ENCODE measurements at regions not wholly inside any gene's neighbourhood (a gene's known extent, or its start where the extent isn't known, plus 50 kb on each side); places are given as distances from the start of the nearest gene placed in this dataset.

DNA sequence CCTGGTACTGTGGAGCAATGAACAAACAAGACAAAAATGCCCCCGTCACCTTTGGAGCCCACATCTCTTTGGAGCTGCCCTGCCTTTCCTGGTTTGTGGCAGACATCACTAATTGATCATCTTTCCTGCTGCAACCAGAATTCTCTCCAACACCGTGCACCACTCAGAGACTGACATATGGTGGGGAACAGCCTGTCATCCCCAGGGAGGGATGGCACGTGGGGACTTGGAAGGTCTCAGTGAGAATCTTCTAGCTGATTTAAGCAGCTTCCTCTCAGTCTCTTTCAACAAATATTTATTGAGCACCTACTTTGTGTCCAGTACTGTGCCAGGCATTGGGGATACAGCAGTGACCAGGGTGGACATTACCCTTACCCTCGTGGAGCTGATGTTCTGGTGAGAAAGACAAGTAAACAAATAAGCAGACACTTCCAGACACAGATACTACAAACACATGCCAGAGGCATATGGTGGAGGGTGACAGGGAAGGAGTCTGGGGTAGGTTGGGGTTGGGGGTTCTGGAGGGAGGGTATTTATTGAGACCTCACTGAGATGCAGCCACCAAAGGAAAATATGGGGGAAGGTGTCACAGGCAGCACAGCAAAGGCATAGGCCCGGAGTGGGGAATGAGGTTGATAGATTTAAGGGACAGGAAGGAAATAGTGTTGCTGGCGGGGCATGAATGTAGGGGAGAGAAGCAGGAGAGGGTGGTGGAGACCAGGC lies 82.3 kb downstream of the CEBPB start:
- H3K4me3 ChIP-seq (ENCODE audit: low read length): no peak overlapping the region
- no peaks in the 10 kb centered on the region for H3K27me3 ChIP-seq (ENCODE audit: insufficient read depth, low read length)
- no peaks in the 10 kb centered on the region for H3K4me1 ChIP-seq (ENCODE audit: insufficient read depth, low read length)
- no peak overlapping the region for H2AFZ ChIP-seq (ENCODE audit: low read depth, low read length)
- no peaks in the 10 kb centered on the region for H3K9me3 ChIP-seq (ENCODE audit: low read length)
- no peaks in the 10 kb centered on the region for H3K36me3 ChIP-seq (ENCODE audit: insufficient read depth, low read length)

DNA sequence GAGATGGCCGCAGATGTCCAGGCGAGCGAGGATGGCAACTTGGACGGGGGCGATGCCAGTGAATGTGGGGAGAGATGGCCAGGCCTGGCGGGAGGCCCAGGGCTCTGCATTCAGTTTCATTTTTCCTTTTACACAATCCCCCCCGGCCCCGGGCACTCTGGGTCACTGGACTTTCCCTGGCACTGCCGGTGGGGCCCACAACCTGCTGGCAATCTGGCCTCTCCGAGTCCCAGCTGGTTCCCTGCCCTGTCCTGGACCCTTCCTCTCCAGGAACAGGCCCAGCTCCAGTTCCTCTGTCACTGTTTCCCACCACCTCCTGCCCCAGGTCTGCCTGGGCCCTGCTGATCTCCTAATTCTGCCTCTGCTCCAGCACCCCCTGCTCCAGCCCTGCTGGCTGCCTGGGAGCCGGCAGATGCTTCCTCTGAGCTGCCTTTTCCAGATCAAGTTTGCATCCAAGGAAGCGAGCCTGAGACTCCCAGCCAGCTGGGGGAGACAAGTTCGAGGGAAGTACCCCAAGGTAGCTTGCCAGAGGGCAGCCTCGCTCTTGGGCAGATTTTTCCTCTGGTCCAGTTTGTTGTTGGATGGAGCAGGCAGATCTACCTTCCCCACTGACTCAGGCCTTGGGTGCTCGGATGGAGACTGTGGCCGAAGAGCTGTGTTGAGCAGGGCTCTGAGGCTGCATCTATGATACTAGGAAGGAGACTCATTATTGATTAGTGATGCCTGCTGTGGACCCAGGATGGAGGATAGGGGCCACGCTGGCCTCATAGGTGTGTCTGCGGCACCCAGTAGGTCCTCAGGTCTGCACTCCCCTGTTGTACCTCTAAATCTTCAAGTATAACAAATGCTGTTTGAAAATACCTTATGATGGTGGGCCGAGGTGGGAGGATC lies 83.2 kb downstream of the CEBPB start:
- Histone ChIP-seq H3K27me3 (ENCODE audit: insufficient read depth, low read length) (no peaks in the 10 kb centered on the region), H2AFZ (ENCODE audit: low read depth, low read length) (no peak overlapping the region), H3K9me3 (ENCODE audit: low read length) (no peaks in the 10 kb centered on the region), H3K4me3 (ENCODE audit: low read length) (no peak overlapping the region), H3K4me1 (ENCODE audit: insufficient read depth, low read length) (no peaks in the 10 kb centered on the region), H3K36me3 (ENCODE audit: insufficient read depth, low read length) (no peaks in the 10 kb centered on the region)

DNA sequence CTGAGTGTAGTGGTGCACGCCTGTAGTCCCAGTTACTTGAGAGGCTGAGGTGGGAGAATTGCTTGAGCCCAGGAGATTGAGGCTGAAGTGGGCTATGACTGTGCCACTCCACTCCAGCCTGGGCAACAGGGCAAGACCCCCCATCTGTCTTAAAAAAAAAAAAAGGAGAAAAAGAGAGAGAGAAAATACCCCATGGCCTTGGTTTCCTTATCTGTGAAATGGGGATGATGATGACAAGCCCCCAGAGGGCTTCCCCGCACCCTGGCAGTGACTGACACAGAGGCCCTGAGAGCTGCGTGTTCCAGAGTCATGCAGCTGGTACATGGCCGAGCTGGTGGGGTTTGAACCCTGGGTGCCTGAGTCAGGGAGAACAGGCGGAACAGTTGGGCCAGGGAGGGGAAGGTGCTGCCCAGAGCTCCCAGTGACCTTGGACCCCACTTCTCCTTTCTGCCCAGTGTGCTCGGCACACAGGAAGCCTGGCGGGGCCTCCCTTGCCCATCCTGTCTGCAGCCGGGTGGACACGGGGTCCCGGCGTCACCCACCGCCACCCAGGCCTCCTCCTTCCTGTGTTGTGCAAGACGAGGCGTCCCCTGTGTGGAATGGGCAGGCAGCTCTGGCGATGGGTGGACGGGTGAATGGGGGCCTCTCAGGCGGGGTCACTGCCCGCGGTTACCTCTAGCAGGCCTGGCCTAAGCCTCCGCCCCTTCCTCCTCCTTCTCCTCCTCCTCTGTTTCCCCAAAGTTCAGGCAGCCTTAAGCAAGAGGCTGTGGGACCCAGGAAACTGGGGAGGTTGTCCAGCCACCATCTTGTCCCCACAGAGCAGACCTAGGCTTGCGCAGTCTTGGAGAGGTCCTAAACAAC lies 84.2 kb downstream of the CEBPB start:
- Histone ChIP-seq H3K9me3 (ENCODE audit: low read length) (no peaks in the 10 kb centered on the region), H3K4me3 (ENCODE audit: low read length) (no peak overlapping the region), H3K36me3 (ENCODE audit: insufficient read depth, low read length) (no peaks in the 10 kb centered on the region), H3K4me1 (ENCODE audit: insufficient read depth, low read length) (no peaks in the 10 kb centered on the region), H3K27me3 (ENCODE audit: insufficient read depth, low read length) (no peaks in the 10 kb centered on the region), H2AFZ (ENCODE audit: low read depth, low read length) (no peak overlapping the region)

DNA sequence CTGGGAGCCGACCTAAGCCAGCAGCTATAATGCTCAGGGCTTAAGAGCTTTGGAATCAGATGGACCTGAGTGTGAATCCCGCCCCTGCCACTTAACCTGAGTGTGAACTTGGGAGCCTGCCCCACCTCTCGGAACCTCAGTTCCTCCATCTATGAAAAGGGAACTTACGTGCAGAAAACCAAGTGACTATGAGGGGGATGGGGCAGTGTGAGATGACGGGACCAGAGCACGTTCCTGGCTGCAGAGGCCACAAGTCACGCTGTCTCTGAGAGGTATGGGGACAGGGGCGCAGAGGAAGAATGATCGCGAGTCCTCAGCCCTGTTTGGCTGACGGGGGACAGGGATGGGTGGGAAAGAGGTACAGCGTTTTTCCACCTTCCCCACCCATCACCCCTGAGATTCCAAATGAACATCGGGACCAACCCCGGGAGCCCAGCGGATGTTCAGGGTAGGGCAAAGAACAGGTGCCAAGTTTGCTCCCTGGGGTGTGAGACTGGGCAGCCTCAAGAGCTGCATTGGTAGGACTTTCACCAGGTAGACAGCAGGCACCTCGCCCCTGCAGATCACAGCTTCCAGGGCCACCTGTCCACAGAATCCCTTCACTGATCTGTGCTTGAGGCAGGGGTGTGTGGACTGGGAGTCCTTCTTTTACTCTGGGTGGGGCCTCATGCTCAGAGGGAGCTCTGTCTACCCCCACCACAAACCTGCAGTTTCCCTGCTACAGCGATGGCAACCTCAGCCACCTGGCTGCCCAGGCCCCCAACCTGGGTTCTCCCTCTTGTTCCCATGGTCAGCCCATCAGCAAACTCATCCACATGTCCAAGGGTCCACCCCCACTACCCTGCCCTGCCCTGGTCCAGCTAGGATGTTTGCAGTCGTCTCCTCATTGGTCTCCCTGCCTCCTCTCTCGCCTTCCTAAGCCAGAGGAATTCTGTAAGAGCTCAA lies 85.8 kb downstream of the CEBPB start:
- Histone ChIP-seq H3K4me1 (ENCODE audit: insufficient read depth, low read length) (no peaks in the 10 kb centered on the region), H3K27me3 (ENCODE audit: insufficient read depth, low read length) (no peaks in the 10 kb centered on the region), H3K4me3 (ENCODE audit: low read length) (no peak overlapping the region), H3K36me3 (ENCODE audit: insufficient read depth, low read length) (no peaks in the 10 kb centered on the region), H3K9me3 (ENCODE audit: low read length) (no peaks in the 10 kb centered on the region), H2AFZ (ENCODE audit: low read depth, low read length) (no peak overlapping the region)

DNA sequence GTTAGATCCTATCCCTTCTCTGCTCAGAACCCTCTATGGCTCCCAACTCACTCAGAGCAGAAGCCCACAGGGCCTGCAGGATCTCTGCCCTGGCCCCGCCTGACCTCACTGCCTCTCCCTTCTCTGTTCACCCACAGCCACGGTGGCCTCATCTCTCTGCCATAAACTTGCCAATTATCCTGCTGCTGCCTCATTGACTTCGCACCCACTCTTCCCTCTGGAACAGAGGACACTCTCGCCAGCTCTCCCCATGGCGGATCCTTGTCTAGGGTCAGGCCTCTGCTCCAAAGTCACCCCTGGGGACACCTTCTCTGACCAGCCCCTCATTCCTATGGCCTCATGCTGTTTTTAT lies 86.4 kb downstream of the CEBPB start:
- Histone ChIP-seq H3K36me3 (ENCODE audit: insufficient read depth, low read length) (no peaks in the 10 kb centered on the region), H3K27me3 (ENCODE audit: insufficient read depth, low read length) (no peaks in the 10 kb centered on the region), H3K4me3 (ENCODE audit: low read length) (no peak overlapping the region), H3K4me1 (ENCODE audit: insufficient read depth, low read length) (no peaks in the 10 kb centered on the region), H2AFZ (ENCODE audit: low read depth, low read length) (no peak overlapping the region), H3K9me3 (ENCODE audit: low read length) (no peaks in the 10 kb centered on the region)

DNA sequence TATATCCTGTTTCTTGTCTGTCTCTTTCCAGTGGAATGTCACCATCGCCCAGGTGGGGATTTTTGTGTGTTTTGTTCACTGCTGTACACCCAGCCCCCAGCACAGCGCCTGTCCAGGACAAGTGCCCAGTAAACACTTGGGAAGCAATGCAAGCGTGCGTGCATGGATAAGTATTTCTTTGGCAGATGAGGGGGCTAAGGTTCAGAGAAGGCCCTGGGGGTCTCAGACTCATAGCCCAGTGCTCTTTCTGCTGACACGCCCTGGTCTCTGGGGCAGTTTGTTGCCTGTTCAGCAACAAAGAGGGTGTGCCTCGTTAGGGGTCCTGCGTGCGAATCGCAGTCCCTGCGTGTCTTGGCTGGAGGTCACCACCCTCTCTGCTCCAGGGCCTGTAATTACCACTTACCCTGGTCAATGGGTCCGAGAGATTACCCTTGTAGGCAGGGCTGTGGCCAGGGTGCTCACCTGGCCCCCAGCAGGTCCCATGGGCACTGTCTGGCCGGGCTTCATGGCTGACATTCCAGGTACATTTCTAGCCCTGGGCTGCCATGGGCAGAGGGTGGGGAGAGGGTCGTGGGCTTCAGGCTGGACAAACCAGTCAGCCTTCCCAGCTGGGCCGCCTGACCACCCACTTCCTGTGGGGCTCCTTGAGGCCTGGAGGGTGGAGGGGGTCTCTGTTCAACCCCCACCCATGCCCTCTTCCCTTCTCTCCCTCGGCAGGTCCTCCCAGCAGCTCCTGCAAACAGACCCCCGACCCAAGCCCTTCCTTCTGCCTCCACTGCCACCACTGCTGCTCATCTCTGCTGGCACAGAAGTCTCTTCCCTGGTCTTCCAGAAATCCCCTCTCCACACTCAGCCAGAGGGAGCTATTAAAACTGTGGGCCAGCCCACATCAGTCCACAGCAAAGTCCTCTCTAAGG lies 87.1 kb downstream of the CEBPB start:
- no peaks in the 10 kb centered on the region for H3K27me3 ChIP-seq (ENCODE audit: insufficient read depth, low read length)
- no peaks in the 10 kb centered on the region for H3K9me3 ChIP-seq (ENCODE audit: low read length)
- H2AFZ ChIP-seq (ENCODE audit: low read depth, low read length): no peak overlapping the region
- no peaks in the 10 kb centered on the region for H3K4me1 ChIP-seq (ENCODE audit: insufficient read depth, low read length)
- H3K4me3 ChIP-seq (ENCODE audit: low read length): no peak overlapping the region
- H3K36me3 ChIP-seq (ENCODE audit: insufficient read depth, low read length): no peaks in the 10 kb centered on the region

DNA sequence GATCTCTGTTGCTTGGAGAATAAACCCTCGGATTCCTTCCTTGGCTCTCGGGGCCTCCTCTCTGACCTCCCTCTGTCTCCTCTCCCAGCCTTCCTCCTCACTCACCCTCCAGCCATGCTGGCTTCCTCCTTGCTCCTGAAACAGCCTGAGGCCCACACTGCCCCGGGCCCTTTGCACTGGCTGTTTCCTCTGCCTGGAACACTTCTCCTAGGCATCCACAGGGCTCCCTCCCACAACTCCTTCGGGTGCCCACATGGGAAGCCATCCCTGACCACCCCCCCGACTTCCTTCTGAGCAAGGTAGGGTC lies 87.7 kb downstream of the CEBPB start:
- no peaks in the 10 kb centered on the region for H3K4me1 ChIP-seq (ENCODE audit: insufficient read depth, low read length)
- no peaks in the 10 kb centered on the region for H3K9me3 ChIP-seq (ENCODE audit: low read length)
- H2AFZ ChIP-seq (ENCODE audit: low read depth, low read length): no peak overlapping the region
- no peaks in the 10 kb centered on the region for H3K27me3 ChIP-seq (ENCODE audit: insufficient read depth, low read length)
- no peak overlapping the region for H3K4me3 ChIP-seq (ENCODE audit: low read length)
- H3K36me3 ChIP-seq (ENCODE audit: insufficient read depth, low read length): no peaks in the 10 kb centered on the region

DNA sequence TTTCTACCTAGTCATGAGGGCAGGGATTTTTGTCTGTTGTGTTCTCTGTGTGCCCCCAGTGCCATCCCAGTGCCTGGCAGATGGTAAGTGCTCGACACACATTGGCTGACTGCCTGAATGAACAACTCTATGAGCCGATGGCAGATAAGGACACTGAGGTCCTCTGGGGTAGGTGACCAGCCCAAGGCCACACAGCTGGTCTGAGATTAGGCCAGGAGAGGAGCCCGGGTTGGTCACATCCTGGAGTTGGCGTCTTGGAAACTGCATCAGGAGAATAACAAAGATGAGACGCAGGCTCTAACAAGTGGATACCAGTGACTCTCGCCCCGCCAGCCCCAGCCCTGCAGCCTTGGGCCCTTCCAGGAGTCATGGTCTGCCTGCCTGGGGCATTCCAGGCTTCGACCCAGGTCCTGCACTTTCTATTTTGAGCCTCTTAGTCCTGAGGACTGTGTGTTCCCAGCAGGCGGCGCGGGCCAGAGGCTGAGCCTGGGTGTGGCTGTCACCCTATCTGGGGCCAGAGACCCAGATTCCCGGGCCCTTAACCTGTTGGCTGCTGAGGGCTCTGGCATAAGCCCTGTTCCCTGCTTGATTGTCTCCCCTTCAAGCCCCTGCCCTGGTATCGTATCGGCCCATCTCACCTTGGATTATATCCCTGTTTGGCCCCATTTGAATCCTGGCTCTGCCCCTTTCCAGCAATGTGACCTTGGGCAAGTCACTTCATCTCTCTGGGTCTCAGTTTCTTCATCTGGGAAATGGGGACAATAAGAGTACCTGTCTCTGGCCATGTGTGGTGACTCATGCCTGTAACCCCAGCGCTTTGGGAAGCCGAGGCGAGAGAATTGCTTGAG lies 88.3 kb downstream of the CEBPB start:
- no peaks in the 10 kb centered on the region for H3K9me3 ChIP-seq (ENCODE audit: low read length)
- H3K4me3 ChIP-seq (ENCODE audit: low read length): no peak overlapping the region
- H3K4me1 ChIP-seq (ENCODE audit: insufficient read depth, low read length): no peaks in the 10 kb centered on the region
- no peaks in the 10 kb centered on the region for H3K27me3 ChIP-seq (ENCODE audit: insufficient read depth, low read length)
- no peaks in the 10 kb centered on the region for H3K36me3 ChIP-seq (ENCODE audit: insufficient read depth, low read length)
- no peak overlapping the region for H2AFZ ChIP-seq (ENCODE audit: low read depth, low read length)

DNA sequence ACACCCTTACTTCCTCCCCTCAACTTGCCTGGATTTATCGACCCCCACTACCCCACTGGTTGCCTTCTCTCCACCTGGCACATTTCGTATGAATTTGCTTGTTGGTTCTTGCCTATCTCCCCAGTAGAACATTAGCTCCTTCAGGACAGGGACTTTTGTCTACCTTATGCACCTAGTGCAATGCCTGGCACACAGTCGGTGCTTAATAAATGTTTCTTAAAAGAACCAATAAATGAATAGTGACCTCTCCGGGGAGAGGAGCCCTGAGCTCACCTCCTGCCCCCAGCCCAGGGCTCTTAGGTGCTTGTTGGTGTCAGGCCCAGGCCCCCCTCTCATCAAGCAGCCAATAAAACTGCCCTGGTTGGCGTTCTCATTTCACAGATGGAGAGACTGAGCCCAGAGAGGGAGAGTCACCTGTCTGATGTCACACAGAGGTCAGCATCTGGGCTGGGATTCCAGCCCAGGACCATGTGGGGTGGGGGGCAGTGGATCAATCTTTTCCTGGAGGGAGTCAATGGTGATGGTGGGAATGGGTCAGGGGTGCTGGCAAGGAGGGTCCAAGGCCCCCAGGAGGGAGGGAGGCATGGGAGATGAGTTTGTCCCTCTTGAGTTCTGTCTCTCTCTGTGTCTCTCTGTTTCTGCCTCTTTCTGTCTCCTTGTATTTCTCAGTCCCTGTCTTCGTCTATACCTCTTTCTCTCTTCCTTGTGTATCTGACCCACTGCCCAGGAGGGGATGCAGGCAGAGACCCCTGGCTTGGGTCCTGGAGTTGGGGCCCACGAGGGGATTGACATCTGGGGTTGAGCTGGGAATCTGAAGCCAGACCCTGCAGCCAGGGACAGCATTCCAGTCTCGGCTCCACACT lies 89.6 kb downstream of the CEBPB start:
- Histone ChIP-seq H3K27me3 (ENCODE audit: insufficient read depth, low read length) (no peaks in the 10 kb centered on the region), H2AFZ (ENCODE audit: low read depth, low read length) (no peak overlapping the region), H3K36me3 (ENCODE audit: insufficient read depth, low read length) (no peaks in the 10 kb centered on the region), H3K4me3 (ENCODE audit: low read length) (no peak overlapping the region), H3K4me1 (ENCODE audit: insufficient read depth, low read length) (no peaks in the 10 kb centered on the region), H3K9me3 (ENCODE audit: low read length) (no peaks in the 10 kb centered on the region)

DNA sequence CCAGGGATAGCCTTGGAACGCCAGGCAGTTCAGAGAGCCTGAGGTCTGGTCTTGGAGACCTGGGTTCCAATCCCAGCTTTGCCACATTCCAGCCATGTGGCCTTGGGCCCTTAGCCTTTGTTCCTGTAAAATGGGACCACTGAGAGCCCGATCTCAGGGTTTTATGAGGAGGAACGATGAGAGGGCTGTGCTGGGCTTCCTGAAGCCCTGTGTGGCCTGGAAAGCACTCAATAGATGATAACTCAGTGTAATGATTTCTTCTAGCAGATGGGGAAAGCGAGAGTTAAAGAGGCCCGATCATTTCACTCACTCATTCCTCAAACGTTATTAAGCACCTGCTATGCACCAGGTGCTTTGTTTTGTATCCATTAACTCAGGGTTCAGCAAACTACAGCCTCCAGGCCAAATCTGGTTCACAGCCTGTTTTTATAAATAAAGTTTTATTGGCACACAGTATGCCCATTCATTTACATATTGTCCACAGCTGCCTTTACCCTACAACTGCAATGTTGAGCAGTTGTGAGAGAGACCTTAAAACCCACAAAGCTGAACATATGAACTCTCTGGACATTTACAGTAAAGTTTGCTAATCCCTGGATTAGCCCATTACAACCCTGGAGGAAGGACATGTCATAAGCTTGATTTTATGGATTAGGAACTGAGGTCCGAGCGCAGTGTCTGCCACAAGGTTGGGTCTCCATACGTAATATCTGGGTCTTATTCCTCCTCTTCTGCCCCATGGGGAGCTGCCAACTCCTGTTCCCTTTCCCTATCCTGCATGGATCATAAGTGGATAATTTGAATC lies 90.4 kb downstream of the CEBPB start:
- H3K27me3 ChIP-seq (ENCODE audit: insufficient read depth, low read length): no peaks in the 10 kb centered on the region
- H3K9me3 ChIP-seq (ENCODE audit: low read length): no peaks in the 10 kb centered on the region
- H3K36me3 ChIP-seq (ENCODE audit: insufficient read depth, low read length): no peaks in the 10 kb centered on the region
- H3K4me3 ChIP-seq (ENCODE audit: low read length): no peak overlapping the region
- H3K4me1 ChIP-seq (ENCODE audit: insufficient read depth, low read length): no peaks in the 10 kb centered on the region
- no peak overlapping the region for H2AFZ ChIP-seq (ENCODE audit: low read depth, low read length)

Data from neuron (in vitro differentiated cells).